DOHH2 (cell line): ENCODE measurements at regions not wholly inside any gene's neighbourhood (a gene's known extent, or its start where the extent isn't known, plus 50 kb on each side); places are given as distances from the start of the nearest gene placed in this dataset.

Experiments
- H3F3A ChIP-seq: fragments of 200-600 bp; sonication (generic), shearing (Covaris generic); 2 replicates; pipeline ENCODE4 v1.6.0; 2016; ENCODE audit warnings: antibody characterized with exemption, mild to moderate bottlenecking; ENCODE audit not compliant: control insufficient read depth, insufficient read depth
- H3K27ac ChIP-seq: fragments of 200-600 bp; sonication (generic); 2 replicates; pipeline ENCODE4 v1.5.1; 2014; ENCODE audit warnings: low read depth, mild to moderate bottlenecking, low read length, moderate library complexity
- H3K27me3 ChIP-seq: fragments of 200-600 bp; sonication (generic); 2 replicates; pipeline ENCODE4 v1.6.1; 2014; ENCODE audit warnings: mild to moderate bottlenecking, low read length, mixed read lengths; ENCODE audit not compliant: control insufficient read depth
- H3K36me3 ChIP-seq: fragments of 200-600 bp; sonication (generic); 2 replicates; pipeline ENCODE4 v1.6.1; 2014; ENCODE audit warnings: mild to moderate bottlenecking, low read length, moderate library complexity, mixed read lengths; ENCODE audit not compliant: control insufficient read depth
- H3K4me1 ChIP-seq: fragments of 200-600 bp; sonication (generic); 2 replicates; pipeline ENCODE4 v1.6.1; 2014; ENCODE audit warnings: mild to moderate bottlenecking, low read length, mixed read lengths; ENCODE audit not compliant: control insufficient read depth
- H3K4me2 ChIP-seq: fragments of 200-600 bp; sonication (generic); 2 replicates; pipeline ENCODE4 v1.6.0; 2014; ENCODE audit warnings: mild to moderate bottlenecking, low read length, moderate library complexity
- H3K4me3 ChIP-seq: fragments of 200-600 bp; sonication (generic); 2 replicates; pipeline ENCODE4 v1.5.1; 2014; ENCODE audit warnings: mild to moderate bottlenecking, low read length, mixed read lengths
- H3K79me2 ChIP-seq: fragments of 200-600 bp; sonication (generic); 2 replicates; pipeline ENCODE4 v1.6.1; 2014; ENCODE audit warnings: mild to moderate bottlenecking, low read length, mixed read lengths; ENCODE audit not compliant: control insufficient read depth
- H3K9me2 ChIP-seq: fragments of 200-600 bp; sonication (generic); replicated peaks from 2 replicates; pipeline ENCODE4 v1.6.1; 2014; ENCODE audit warnings: mild to moderate bottlenecking, low read length, mixed read lengths; ENCODE audit not compliant: control insufficient read depth
- H3K9me3 ChIP-seq: fragments of 200-600 bp; sonication (generic); 2 replicates; pipeline ENCODE4 v1.6.1; 2014; ENCODE audit warnings: antibody characterized with exemption, low read length, mixed read lengths; ENCODE audit not compliant: control insufficient read depth, insufficient read depth
- H4K20me1 ChIP-seq: fragments of 200-600 bp; sonication (generic); 2 replicates; pipeline ENCODE4 v1.6.0; 2014; ENCODE audit warnings: low read depth, mild to moderate bottlenecking, antibody characterized with exemption, low read length, moderate library complexity; ENCODE audit not compliant: control insufficient read depth, insufficient read depth
- CTCF ChIP-seq: fragments of 200-600 bp; sonication (generic); IDR thresholded peaks from one replicate; pipeline ENCODE4 v1.5.1; 2014; ENCODE audit warnings: antibody characterized with exemption, mild to moderate bottlenecking, low read depth, low read length; ENCODE audit not compliant: poor library complexity, severe bottlenecking
- EZH2phosphoT487 ChIP-seq: fragments of 200-600 bp; sonication (generic); IDR thresholded peaks from 2 replicates; pipeline ENCODE4 v1.6.1; 2017; ENCODE audit warnings: borderline replicate concordance, mild to moderate bottlenecking, antibody characterized with exemption, low read length, moderate library complexity, mixed read lengths

- H3F3A ChIP-seq, result no peaks in the 10 kb centered on the region
- no peak overlapping the region for H3K4me3 ChIP-seq
- H4K20me1 ChIP-seq, result no peaks in the 10 kb centered on the region
- H3K27me3 ChIP-seq, result no peaks in the 10 kb centered on the region
- H3K36me3 ChIP-seq, result no peaks in the 10 kb centered on the region
- H3K4me1 ChIP-seq, result no peaks in the 10 kb centered on the region
- H3K9me3 ChIP-seq, result no peaks in the 10 kb centered on the region
- H3K79me2 ChIP-seq, result no peaks in the 10 kb centered on the region
- no peak overlapping the region for H3K4me2 ChIP-seq
- no peak overlapping the region for H3K27ac ChIP-seq
- H3K9me2 ChIP-seq, result no peaks in the 10 kb centered on the region
- TF ChIP-seq EZH2phosphoT487, result no peak
- no peak for TF ChIP-seq CTCF
Observed at GRCh38 chr6:93794166-93794565, 374.8 kb upstream of the EPHA7 start.

DNA sequence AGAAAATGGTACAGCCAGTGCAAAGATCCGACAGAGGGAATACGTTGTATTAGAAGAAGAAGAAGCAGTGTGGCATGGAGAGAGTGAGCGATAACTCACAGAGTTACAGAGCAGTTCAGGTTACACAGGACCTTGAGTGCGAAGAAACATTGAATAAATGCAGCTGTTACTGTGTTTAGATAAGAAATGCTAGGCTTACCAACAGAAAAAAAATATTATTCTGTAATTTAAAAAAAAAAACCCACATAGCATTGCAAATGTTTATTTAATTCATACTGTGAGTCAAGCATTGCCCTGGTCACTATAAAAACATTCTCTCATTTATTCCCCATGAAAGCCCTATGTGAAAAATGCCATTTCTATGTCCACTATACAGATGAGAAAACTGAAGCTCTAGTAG lies 373.4 kb upstream of the EPHA7 start:
- Histone ChIP-seq H3K4me3 (no peak overlapping the region), H3F3A (no peaks in the 10 kb centered on the region), H3K9me2 (no peaks in the 10 kb centered on the region), H3K36me3 (no peaks in the 10 kb centered on the region), H3K4me1 (no peaks in the 10 kb centered on the region), H3K27ac (no peak overlapping the region), H4K20me1 (no peaks in the 10 kb centered on the region), H3K9me3 (no peaks in the 10 kb centered on the region), H3K4me2 (no peak overlapping the region), H3K79me2 (no peaks in the 10 kb centered on the region), H3K27me3 (no peaks in the 10 kb centered on the region)
- TF ChIP-seq EZH2phosphoT487 (no peak), CTCF (no peak)

DNA sequence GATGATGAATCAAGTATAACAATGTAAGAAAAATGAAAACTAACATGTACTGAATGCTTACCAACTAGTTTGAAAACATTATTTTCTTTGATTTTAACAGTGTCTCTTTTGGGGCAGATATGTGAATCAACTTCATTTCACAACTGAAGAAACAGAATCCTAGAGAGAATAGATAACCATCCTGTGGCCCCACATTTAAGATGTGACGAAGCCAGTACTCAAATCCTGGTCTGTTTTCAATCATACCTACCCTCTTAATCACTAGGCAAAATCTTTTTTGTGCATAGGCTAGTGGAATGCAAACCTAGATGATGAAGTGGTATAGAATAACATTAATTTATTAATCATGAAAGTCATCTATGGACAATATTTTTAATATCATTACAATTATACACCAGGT lies 371.6 kb upstream of the EPHA7 start:
- Histone ChIP-seq H3K36me3 (no peaks in the 10 kb centered on the region), H3K9me3 (no peaks in the 10 kb centered on the region), H3K4me3 (no peak overlapping the region), H3K4me1 (no peaks in the 10 kb centered on the region), H3F3A (no peaks in the 10 kb centered on the region), H3K27ac (no peak overlapping the region), H4K20me1 (no peaks in the 10 kb centered on the region), H3K4me2 (no peak overlapping the region), H3K79me2 (no peaks in the 10 kb centered on the region), H3K27me3 (no peaks in the 10 kb centered on the region), H3K9me2 (no peaks in the 10 kb centered on the region)
- TF ChIP-seq CTCF (no peak), EZH2phosphoT487 (no peak)

- Histone ChIP-seq H3K4me1 (no peaks in the 10 kb centered on the region), H3K4me3 (no peak overlapping the region), H3K27ac (no peak overlapping the region), H3K79me2 (no peaks in the 10 kb centered on the region), H3K9me2 (no peaks in the 10 kb centered on the region), H3K36me3 (no peaks in the 10 kb centered on the region), H3K4me2 (no peak overlapping the region), H4K20me1 (no peaks in the 10 kb centered on the region), H3K9me3 (no peaks in the 10 kb centered on the region), H3K27me3 (no peaks in the 10 kb centered on the region), H3F3A (no peaks in the 10 kb centered on the region)
- TF ChIP-seq CTCF (no peak), EZH2phosphoT487 (no peak)
Observed at GRCh38 chr6:93789532-93789931, 370.2 kb upstream of the EPHA7 start.
